SJSA1 (cell line): ENCODE measurements at regions not wholly inside any gene's neighbourhood (a gene's known extent, or its start where the extent isn't known, plus 50 kb on each side); places are given as distances from the start of the nearest gene placed in this dataset.

Experiments
- DNase-seq, 2 experiments: peaks; one replicate each; pipeline ENCODE4 v3.0.0-alpha.2; 2015 to 2020; ENCODE audit warnings: low spot score in 2 of 2, low read depth in 1 of 2
- H3K27ac ChIP-seq: fragments of 250-450 bp; sonication (Bioruptor Pico); 2 replicates; pipeline ENCODE4 v1.5.1; 2020; ENCODE audit warnings: mild to moderate bottlenecking, moderate library complexity
- H3K27me3 ChIP-seq: fragments of 250-450 bp; sonication (Bioruptor Pico); replicated peaks from 2 replicates; pipeline ENCODE4 v1.5.1; 2020; ENCODE audit warnings: mild to moderate bottlenecking, moderate library complexity
- H3K36me3 ChIP-seq: fragments of 250-450 bp; sonication (Bioruptor Pico); 2 replicates; pipeline ENCODE4 v1.5.1; 2020; ENCODE audit warnings: mild to moderate bottlenecking
- H3K4me1 ChIP-seq: fragments of 250-450 bp; sonication (Bioruptor Pico); replicated peaks from 2 replicates; pipeline ENCODE4 v1.6.1; 2021; ENCODE audit warnings: mild to moderate bottlenecking
- H3K4me3 ChIP-seq: fragments of 250-450 bp; sonication (Bioruptor Pico); 2 replicates; pipeline ENCODE4 v1.5.1; 2020; ENCODE audit warnings: mild to moderate bottlenecking
- H3K9me3 ChIP-seq: fragments of 250-450 bp; sonication (Bioruptor Pico); replicated peaks from 2 replicates; pipeline ENCODE4 v1.5.1; 2020; ENCODE audit warnings: mild to moderate bottlenecking

DNA sequence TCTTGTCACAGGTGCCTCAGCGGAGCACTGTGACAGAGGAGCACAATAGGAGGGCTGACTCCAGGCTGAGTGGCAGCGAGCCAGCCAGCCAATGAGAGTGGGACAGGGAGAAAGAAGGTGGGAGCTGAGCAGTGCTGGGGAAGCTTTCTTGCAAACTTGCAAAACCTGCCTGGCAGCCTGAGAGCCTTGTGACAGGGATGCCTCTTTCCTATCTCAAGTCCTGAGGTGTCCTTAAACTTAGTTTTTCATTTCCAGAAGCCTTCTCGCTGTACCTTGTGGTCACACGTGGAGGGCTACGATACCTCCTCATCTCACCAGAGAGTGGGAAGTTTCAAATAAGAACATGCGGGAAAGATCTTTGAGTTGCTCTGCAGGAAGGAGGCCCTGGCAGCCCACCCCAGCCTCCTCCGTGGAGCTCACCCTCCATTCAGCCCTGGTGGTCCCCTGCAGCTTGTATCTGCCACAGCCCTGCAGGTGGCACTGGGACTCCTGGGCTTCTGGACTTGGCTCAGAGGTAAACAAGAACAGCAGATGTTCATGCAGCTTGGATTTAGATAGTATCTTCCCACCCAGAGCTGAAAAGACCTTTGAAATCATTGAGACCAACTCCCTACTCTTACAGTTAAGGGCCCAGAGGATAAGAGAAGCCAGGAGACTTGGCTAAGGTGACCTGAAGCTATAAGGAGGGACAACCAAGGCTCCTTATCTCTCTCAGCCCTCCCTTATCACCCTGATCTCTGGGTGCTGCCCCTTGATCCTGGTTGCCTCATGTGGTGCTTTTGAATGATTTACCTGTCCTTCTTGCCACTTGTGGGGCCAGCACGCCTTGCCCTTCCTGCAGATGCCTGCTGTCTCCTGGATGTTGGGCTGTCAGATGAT, 153.5 kb upstream of the MAX start:
- H3K9me3 ChIP-seq, result no peaks in the 10 kb centered on the region; the same call in 1 of the 2 replicates
- H3K27me3 ChIP-seq, result no peaks in the 10 kb centered on the region
- H3K4me1 ChIP-seq, result peaks cover 37% of the 10 kb centered on the region
- no peak overlapping the region for H3K4me3 ChIP-seq
- H3K27ac ChIP-seq, result peak overlapping the region; percentile 57
- DNase-seq, result no peak
- no peaks in the 10 kb centered on the region for H3K36me3 ChIP-seq

- peaks cover 40% of the 10 kb centered on the region for H3K4me1 ChIP-seq
- no peaks in the 10 kb centered on the region for H3K36me3 ChIP-seq
- H3K9me3 ChIP-seq, result no peaks in the 10 kb centered on the region; the same call in 1 of the 2 replicates
Measured at GRCh38 chr14:65256714-65257113, 154.4 kb upstream of the MAX start.

DNA sequence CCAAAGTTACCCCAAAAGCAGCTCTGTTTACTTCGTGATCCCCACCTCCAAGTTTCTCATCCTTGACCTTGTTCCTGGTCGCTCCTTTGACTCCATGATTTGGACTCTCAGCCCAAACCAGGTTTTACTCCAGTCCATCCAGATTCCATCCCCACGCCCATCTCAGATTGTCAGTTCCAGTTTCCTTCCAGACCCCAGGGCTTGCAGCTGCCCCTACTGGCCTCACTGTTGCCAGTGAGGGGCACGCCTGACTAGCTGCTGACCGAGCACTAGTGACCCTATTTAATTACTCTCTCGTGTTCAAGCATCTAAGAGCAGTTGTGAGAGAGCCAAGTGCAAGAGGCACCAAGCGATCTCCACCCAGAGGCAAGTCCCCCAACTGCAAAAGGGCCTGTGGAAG, 155.1 kb upstream of the FUT8 start:
- no peaks in the 10 kb centered on the region for H3K27me3 ChIP-seq
- H3K9me3 ChIP-seq, result no peaks in the 10 kb centered on the region; the same call in 1 of the 2 replicates
- H3K27ac ChIP-seq, result 0 out of 2 replicates have a peak overlapping the region, but pooled peaks have one; percentile 15
- DNase-seq, result no peak
- no peaks in the 10 kb centered on the region for H3K36me3 ChIP-seq
- no peak overlapping the region for H3K4me3 ChIP-seq
- peaks cover 40% of the 10 kb centered on the region for H3K4me1 ChIP-seq

More at GRCh38 chr14:65256714-65257113, 154.4 kb upstream of the MAX start:
- no peak for DNase-seq
- H3K4me3 ChIP-seq, result no peak overlapping the region
- H3K27me3 ChIP-seq, result no peaks in the 10 kb centered on the region
- H3K27ac ChIP-seq, result no peak overlapping the region

GRCh38 chr14:65258391-65258790, 154.1 kb upstream of the FUT8 start:
- Histone ChIP-seq H3K27ac (peak overlapping the region; percentile 17; the same call in 1 of the 2 replicates), H3K9me3 (no peaks in the 10 kb centered on the region; the same call in 1 of the 2 replicates), H3K4me1 (peaks cover 40% of the 10 kb centered on the region), H3K27me3 (no peaks in the 10 kb centered on the region), H3K36me3 (no peaks in the 10 kb centered on the region), H3K4me3 (no peak overlapping the region)
- peak in 1 of 2 experiments; percentile 46 for DNase-seq

DNA sequence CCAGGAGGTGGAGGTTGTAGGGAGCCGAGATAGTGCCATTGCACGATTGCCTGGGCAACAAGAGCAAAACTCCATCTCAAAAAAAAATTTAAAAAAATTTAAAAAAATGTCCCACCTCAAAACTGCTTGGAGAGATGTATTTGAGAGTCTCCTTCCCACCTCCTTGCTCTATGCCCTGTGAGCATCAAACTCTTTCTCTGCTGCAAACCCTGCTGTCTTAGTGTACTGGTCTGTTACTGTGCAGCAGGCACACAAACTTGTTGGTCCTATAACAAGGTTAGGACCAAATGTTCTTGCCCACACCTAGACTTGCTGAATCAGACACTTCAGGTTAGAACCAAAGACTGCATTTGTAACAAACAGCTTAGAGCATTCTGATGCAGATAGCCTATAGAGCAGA, 153.5 kb upstream of the FUT8 start:
- H3K27ac ChIP-seq, result peak overlapping the region; percentile 17; the same call in 1 of the 2 replicates
- H3K9me3 ChIP-seq, result no peaks in the 10 kb centered on the region; the same call in 1 of the 2 replicates
- DNase-seq, result no peak
- H3K36me3 ChIP-seq, result no peaks in the 10 kb centered on the region
- H3K4me1 ChIP-seq, result peaks cover 40% of the 10 kb centered on the region
- H3K27me3 ChIP-seq, result no peaks in the 10 kb centered on the region
- no peak overlapping the region for H3K4me3 ChIP-seq

DNA sequence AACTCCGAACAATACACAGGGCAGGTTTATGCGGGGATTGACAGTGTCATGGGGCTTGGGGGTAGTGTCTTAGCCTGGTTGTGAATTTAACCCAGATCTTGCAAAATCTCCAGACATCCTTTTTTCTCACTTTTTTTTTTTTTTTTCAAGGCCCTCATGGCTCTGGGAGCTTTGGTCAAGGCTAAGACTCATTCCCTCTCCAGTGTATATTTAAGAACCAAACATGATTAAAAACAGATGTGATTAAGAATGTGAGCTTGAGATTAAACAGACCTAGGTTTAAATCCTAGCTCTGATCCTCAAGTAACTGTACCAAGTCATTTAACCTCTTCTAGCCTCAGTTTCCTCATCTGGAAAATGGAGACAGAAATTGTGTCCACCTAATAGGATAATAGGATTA, 151.7 kb upstream of the FUT8 start:
- no peak overlapping the region for H3K4me3 ChIP-seq
- no peak for DNase-seq
- H3K9me3 ChIP-seq, result no peaks in the 10 kb centered on the region; the same call in 1 of the 2 replicates
- no peaks in the 10 kb centered on the region for H3K36me3 ChIP-seq
- H3K27ac ChIP-seq, result no peak overlapping the region
- no peaks in the 10 kb centered on the region for H3K27me3 ChIP-seq
- peaks cover 24% of the 10 kb centered on the region for H3K4me1 ChIP-seq

DNA sequence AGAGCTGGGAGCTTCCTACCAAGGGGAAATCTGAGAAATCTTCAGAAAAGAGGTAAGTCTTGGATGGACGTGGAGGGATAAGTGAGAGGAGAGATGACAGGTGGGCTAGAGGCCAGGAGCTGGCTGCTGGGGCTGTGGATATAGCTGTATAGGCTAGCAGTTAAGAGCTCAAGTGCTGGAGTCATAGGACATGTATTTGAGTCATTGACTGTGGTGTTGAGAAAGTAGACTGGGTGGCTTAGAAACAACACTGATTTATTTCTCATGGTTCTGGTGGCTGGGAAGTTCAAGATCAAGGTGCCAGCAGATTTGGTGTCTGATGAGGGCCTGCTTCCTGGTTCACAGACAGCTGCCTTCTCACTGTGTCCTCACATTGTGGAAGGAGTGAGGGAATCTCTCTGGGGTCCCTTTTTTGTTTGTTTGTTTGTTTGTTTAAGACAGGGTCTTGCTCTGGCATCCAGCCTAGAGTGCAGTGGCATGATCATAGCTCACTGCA, 151.1 kb upstream of the FUT8 start:
- Histone ChIP-seq H3K27ac (no peak overlapping the region), H3K9me3 (no peaks in the 10 kb centered on the region; the same call in 1 of the 2 replicates), H3K36me3 (no peaks in the 10 kb centered on the region), H3K4me1 (peaks cover 19% of the 10 kb centered on the region), H3K4me3 (no peak overlapping the region), H3K27me3 (no peaks in the 10 kb centered on the region)
- no peak for DNase-seq

- Histone ChIP-seq H3K4me1 (peaks cover 19% of the 10 kb centered on the region), H3K4me3 (no peak overlapping the region), H3K27me3 (no peaks in the 10 kb centered on the region), H3K36me3 (no peaks in the 10 kb centered on the region), H3K9me3 (no peaks in the 10 kb centered on the region; the same call in 1 of the 2 replicates), H3K27ac (no peak overlapping the region)
- no peak for DNase-seq
Measured at GRCh38 chr14:65261946-65262345, 150.6 kb upstream of the FUT8 start.

DNA sequence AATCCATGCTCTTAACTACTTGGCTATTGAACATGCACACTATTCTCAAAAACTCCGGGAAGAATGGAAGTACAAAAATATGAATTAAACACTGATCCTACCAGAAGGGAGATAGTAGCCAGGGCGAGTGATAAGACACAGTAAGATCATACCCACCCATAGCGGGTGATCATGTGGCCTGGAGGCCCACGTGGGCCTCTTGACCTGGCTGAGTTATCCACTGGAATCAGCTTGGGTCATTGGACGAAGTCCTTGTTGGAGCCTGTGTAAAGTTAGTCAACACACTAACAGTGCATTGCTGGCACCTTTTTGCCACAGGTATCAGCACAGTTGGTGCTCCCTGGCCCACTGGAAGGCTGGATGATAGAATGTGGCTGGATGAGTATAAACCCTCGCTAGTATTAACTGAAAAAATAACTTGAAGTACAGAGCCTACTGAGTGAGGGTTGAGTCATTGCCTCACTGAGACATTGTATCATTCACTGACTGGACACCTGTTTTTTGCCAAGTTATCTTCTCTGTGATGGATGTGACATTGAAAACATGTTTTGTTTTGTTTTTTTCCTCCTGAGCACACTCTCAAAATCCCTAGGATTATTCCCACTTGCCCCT, 149.2 kb upstream of the FUT8 start:
- Histone ChIP-seq H3K4me1 (peaks cover 10% of the 10 kb centered on the region), H3K27ac (no peak overlapping the region)

DNA sequence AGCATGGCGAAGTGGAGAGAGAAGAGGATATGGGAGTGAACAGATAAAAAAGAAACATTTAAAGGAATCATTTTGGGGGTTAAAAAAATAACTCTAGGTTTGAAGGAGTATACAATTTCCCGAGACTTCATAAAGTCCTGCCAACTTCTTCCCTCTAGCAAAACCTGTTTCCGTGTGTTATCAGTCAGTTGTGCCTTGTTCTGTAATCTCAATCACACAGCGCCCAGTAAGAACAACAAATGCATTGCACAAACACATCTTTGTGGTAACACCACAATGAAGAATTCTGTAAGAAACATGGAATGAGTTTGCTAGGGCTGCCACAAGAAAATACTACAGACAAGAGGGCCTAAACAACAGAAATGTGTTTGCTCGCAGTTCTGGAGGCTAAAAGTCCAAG, 144.7 kb upstream of the FUT8 start:
- no peak overlapping the region for H3K4me3 ChIP-seq
- no peaks in the 10 kb centered on the region for H3K36me3 ChIP-seq
- H3K27me3 ChIP-seq, result no peaks in the 10 kb centered on the region
- no peak overlapping the region for H3K27ac ChIP-seq
- H3K4me1 ChIP-seq, result no peaks in the 10 kb centered on the region
- DNase-seq, result no peak
- no peaks in the 10 kb centered on the region for H3K9me3 ChIP-seq

More for the DNA sequence above, 149.2 kb upstream of the FUT8 start:
- DNase-seq, result no peak
- no peaks in the 10 kb centered on the region for H3K36me3 ChIP-seq
- H3K4me3 ChIP-seq, result no peak overlapping the region
- H3K9me3 ChIP-seq, result no peaks in the 10 kb centered on the region; the same call in 1 of the 2 replicates
- H3K27me3 ChIP-seq, result no peaks in the 10 kb centered on the region

DNA sequence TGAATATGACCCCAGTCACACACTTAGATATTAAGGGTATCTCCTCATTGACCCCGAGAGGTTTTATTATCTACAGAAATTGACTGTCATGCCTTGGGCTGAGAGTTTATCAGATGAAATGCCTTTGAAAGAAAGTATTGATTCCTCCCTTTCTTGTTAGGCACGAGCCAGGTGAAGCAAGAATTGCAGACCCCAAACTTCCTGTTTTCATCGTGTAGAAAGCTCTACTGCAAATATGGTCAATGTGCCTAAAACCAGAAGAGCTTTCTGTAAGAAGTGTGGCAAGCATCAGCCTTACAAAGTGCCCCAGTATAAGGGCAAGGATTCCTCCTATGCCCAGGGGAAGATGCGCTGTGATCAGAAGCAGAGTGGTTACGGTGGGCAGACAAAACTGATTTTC, 143.9 kb upstream of the FUT8 start:
- Histone ChIP-seq H3K9me3 (no peaks in the 10 kb centered on the region), H3K27me3 (no peaks in the 10 kb centered on the region), H3K27ac (no peak overlapping the region), H3K4me3 (no peak overlapping the region), H3K36me3 (no peaks in the 10 kb centered on the region), H3K4me1 (no peaks in the 10 kb centered on the region)
- no peak for DNase-seq

DNA sequence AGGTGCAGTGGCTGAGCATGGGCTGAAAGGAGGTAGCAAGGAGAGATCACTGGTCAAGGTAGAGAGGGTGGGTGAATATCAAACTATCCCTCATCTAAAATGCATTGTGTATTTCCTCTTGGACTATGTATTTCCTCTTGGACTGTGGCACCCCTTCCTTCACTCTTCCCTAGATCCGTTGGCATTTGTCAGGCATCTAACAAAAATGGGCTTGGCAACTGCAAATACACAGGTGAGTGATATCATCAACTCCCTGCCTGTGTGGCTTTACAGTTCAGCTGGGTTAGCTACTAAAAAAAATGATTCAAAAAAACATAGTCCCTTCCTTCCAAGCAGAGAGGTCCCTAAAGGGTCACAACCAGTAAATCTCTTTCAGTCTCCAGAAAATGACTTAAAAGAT, 142.8 kb upstream of the FUT8 start:
- Histone ChIP-seq H3K4me3 (no peak overlapping the region), H3K36me3 (no peaks in the 10 kb centered on the region), H3K4me1 (no peaks in the 10 kb centered on the region), H3K9me3 (no peaks in the 10 kb centered on the region), H3K27ac (no peak overlapping the region), H3K27me3 (no peaks in the 10 kb centered on the region)
- no peak for DNase-seq

DNA sequence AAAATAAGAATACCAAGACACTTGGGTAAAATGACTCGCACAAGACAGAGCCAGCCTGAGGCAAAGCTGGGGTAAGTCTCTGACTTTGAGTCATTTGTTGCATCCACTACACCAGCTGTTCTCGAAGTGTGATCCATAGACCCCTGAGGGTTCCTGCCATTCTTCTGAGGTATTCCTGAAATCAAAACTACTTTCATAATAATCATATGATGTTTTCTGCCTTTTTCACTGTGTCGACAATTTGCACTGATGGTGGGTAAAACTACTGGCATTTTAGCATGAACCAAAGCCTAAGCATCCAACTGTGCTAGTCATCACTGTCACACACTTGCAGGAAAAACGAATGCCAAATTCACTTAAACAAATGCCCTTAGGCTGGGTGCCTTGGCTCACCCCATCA, 135.5 kb upstream of the FUT8 start:
- H3K4me1 ChIP-seq, result peaks cover 5% of the 10 kb centered on the region
- H3K27ac ChIP-seq, result no peak overlapping the region
- no peak overlapping the region for H3K4me3 ChIP-seq
- H3K36me3 ChIP-seq, result no peaks in the 10 kb centered on the region
- H3K27me3 ChIP-seq, result no peaks in the 10 kb centered on the region
- DNase-seq, result no peak
- H3K9me3 ChIP-seq, result no peaks in the 10 kb centered on the region
